GM12865 (cell line): ENCODE measurements at regions not wholly inside any gene's neighbourhood (a gene's known extent, or its start where the extent isn't known, plus 50 kb on each side); places are given as distances from the start of the nearest gene placed in this dataset.

Experiments used
- DNase-seq: peaks from one replicate; pipeline ENCODE4 v3.0.0; 2010; ENCODE audit warnings: low read depth
- H3K4me3 ChIP-seq: 2 replicates; pipeline ENCODE4 v1.5.1; 2011; ENCODE audit warnings: mild to moderate bottlenecking, low read depth, low read length, control low read depth
- TF ChIP-seq, protein P1 (sequence below): IDR thresholded peaks from 2 replicates; pipeline ENCODE4 v1.5.1; 2011; ENCODE audit warnings: low read length, control low read depth, low read depth, inconsistent platforms; ENCODE audit not compliant: insufficient read depth; ENCODE audit errors: missing control alignments

DNA sequence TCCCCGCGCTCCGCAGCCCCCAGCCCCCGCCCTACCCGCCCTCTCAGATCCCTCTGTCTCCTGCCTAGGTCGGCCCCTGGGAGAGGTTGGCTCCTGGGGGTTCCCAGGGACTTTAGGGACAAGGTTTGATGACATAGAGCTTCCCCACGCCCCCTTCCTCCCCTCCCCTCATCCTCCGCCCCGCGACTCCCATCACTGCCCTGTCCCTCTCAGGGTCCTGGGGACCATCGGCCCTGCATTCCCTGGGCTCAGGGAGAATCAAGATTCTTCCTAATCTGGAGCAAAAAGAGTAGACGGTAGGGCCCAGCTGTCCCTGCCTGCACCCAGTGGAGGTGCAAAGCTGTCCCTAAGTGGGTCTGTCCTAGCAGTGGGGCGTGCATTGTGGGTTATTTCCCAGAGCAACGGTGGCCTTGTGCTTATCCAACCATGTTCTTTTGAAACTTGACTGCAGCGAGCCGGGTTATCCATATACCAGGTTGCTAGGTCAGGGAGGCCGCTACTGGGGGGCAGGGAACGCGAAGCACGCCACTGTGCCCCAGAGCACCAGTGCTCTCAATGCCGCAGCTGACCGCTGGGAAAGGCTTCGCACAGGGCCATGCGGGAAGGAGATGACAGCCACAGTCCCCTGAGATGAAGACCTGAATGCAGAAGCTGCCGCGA lies 124.4 kb upstream of the PRMT8 start:
- TF ChIP-seq, protein P1, sequence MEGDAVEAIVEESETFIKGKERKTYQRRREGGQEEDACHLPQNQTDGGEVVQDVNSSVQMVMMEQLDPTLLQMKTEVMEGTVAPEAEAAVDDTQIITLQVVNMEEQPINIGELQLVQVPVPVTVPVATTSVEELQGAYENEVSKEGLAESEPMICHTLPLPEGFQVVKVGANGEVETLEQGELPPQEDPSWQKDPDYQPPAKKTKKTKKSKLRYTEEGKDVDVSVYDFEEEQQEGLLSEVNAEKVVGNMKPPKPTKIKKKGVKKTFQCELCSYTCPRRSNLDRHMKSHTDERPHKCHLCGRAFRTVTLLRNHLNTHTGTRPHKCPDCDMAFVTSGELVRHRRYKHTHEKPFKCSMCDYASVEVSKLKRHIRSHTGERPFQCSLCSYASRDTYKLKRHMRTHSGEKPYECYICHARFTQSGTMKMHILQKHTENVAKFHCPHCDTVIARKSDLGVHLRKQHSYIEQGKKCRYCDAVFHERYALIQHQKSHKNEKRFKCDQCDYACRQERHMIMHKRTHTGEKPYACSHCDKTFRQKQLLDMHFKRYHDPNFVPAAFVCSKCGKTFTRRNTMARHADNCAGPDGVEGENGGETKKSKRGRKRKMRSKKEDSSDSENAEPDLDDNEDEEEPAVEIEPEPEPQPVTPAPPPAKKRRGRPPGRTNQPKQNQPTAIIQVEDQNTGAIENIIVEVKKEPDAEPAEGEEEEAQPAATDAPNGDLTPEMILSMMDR: no peak
- DNase-seq: no peak
- H3K4me3 ChIP-seq: no peak overlapping the region

DNA sequence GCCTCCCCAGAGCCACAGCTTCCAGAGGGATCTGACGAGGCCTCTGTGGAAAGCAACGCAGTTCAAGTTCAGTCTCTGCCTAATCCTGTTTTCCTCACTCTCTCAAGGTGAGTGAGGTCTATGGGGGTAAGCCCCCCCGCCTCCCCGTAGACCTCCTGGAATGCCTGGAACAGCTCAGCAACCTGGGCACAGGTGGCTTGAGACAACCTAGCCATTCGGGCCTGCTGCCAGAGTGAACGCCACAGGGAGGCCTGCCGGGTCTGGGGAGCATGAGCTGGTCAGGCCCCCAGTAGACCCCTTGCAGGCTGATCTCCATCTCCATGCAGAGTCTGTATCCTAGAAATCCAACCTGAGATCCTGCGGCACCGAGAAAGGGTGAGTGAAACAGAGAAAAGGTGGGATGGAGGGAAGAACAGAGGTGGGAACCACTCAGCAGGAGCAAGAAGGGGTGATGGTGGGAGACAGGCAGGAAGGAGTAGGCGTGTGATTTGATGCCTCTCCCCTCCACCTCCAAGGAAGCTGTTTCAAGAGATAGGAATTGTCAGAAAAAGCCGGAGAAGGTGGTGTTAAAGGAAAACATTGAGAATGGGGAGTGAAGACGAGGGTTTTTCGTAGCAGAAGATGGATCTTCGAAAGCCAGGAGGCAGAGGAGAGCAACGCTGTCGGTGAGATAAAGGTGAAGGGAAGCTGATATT lies 123.1 kb upstream of the PRMT8 start:
- TF ChIP-seq, protein P1: no peak
- no peak for DNase-seq
- no peak overlapping the region for H3K4me3 ChIP-seq

DNA sequence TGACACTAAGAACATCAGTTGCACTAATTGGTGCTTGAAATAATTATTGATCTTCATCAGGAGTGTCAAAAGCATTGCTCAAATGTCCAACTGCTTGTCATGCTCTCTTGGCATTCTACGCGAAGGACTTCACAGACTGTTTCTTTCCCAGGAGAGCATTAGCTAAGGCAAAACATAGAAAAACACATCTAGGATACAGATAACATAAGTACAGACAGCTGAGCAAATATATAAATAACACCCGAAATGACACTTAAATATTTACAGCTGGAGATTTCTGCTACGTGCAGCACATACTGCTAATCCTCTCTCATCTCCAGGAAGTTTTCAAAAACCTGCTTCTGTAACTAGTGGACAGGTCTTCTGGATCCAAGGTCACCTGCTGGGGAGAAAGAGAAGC lies 120.0 kb upstream of the PRMT8 start:
- no peak for DNase-seq

DNA sequence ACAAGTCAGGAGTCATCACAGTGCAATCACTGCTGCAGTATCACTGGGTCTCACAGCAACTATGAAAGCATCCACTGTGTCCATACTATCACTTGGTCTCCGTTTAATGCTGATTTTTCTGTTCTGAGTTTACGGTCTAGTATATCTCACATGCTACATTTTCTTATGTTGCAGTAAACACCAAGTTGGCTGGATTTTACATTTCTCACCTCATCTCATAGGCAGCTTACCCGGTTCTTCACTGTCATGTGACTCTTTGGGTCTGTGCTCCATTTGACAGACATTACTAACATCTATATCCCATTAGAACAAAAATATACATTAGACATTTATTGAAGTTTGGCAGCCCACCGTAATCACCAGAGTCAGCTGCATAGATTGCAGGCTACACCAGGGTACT lies 115.7 kb upstream of the PRMT8 start:
- no peak overlapping the region for H3K4me3 ChIP-seq
- no peak for DNase-seq
- TF ChIP-seq, protein P1: no peak

More for the DNA sequence above, 120.0 kb upstream of the PRMT8 start:
- H3K4me3 ChIP-seq: no peak overlapping the region
- TF ChIP-seq, protein P1: no peak

DNA sequence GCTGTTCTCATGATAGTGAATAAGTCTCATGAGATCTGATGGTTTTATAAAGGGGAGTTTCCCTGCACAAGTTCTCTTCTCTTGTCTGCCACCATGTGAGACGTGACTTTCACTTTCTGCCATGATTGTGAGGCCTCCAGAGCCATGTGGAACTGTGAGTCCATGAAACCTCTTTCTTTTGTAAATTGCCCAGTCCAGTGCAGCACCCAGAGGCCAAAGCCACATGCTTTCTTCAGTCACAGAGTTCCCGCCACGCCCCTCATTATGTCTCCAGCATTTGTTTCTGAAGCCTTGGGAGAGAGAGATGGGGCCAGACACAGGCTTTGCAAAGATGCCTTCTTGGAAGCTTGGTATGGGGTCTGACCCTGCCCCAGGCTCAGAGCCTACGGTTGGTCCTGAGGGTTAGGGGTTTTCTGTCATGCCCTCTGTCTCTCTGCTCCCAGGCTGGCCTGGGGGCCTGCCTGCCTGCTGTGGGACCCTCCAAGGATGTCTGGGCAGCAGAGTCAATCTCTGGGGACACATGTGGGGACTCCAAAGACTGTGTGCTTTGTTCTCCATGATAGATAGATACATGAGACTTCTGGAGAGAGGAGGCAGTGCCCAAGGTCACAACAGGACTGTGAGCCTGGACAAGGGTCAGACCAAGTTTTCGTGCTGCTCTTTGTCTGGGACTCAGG lies 114.1 kb upstream of the PRMT8 start:
- no peak for DNase-seq
- TF ChIP-seq, protein P1: no peak
- no peak overlapping the region for H3K4me3 ChIP-seq

DNA sequence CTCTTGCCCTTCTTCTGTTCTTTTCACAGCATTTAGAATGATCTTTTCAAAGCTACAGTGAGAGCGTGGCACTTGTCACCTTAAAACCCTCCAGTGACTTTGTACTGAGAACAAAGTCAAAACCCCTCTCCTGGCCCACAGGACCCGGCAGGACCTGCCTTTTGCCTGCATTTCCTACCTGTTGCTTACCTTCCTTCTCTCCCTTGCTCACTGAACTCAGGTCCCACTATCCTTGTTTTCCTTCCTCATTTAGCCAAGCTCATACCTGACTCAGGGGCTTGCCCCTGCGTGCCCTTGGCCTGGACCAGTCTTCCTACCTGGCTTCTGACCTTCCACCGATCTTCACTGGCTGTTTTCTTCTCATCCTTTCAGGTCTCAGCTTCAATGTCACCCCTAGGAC lies 112.3 kb upstream of the PRMT8 start:
- no peak overlapping the region for H3K4me3 ChIP-seq
- DNase-seq: no peak
- TF ChIP-seq, protein P1: no peak
